ENCODE measurements at regions not wholly inside any gene's neighbourhood (a gene's known extent, or its start where the extent isn't known, plus 50 kb on each side); places are given as distances from the start of the nearest gene placed in this dataset.

DNA sequence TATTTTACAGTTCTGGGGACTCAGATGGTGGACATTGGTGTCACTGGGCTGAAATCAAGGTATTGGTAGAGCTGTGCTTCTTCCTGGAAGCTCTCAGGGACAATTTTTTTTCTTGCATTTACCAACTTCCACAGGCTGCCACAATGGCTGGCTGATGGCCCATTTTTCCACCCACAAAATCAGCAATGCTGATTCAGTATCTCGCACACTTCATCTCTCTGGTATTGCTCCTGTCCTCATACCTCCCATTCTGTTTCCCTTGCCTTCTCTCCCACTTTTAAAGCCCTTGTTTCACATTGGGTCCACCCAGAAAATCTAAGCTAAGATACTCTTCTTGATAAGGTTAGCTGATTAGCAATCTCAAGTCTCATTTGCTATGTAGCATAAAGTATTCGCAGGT is 530.9 kb upstream of the POM121L12 start:
- TF ChIP-seq CTCF (conservative IDR thresholded peaks at IDR 0.05; ENCODE audit: low read depth, low read length) (no peak), MXI1 (IDR thresholded peaks at IDR 0.05; ENCODE audit: borderline replicate concordance, low read depth, low read length) (no peak)
